Ectodermal cell (in vitro differentiated cells): ENCODE measurements at regions not wholly inside any gene's neighbourhood (a gene's known extent, or its start where the extent isn't known, plus 50 kb on each side); places are given as distances from the start of the nearest gene placed in this dataset.

ENCODE experiments used
- H3K27ac ChIP-seq: 2 replicates; pipeline ENCODE4 v1.7.0; 2013; ENCODE audit warnings: mild to moderate bottlenecking, low read depth, low read length; ENCODE audit not compliant: insufficient read depth, poor library complexity, severe bottlenecking
- H3K27me3 ChIP-seq: 2 replicates; pipeline ENCODE4 v1.7.0; 2013; ENCODE audit warnings: mild to moderate bottlenecking, low read length; ENCODE audit not compliant: insufficient read depth, control insufficient read depth, poor library complexity, severe bottlenecking
- H3K36me3 ChIP-seq: one replicate; pipeline ENCODE4 v1.7.0; 2013; ENCODE audit warnings: low read length; ENCODE audit not compliant: control insufficient read depth, insufficient read depth
- H3K4me1 ChIP-seq: one replicate; pipeline ENCODE4 v1.7.0; 2013; ENCODE audit warnings: low read length; ENCODE audit not compliant: control insufficient read depth, insufficient read depth
- H3K4me3 ChIP-seq: 2 replicates; pipeline ENCODE4 v1.7.0; 2013; ENCODE audit warnings: low read depth, low read length, control low read depth; ENCODE audit not compliant: insufficient read depth
- H3K9me3 ChIP-seq: 2 replicates; pipeline ENCODE4 v1.7.0; 2013; ENCODE audit warnings: mild to moderate bottlenecking, low read length, moderate library complexity; ENCODE audit not compliant: control insufficient read depth
- WGBS, 2 experiments: methylation state at CpG; one replicate each; pipeline ENCODE4 v1.1.7; 2013; ENCODE audit warnings: missing lambda C conversion rate in 2 of 2; 5-methylcytosine and 5-hydroxymethylcytosine counted together

GRCh38 chr10:55497893-55498499 is 697.0 kb upstream of the PCDH15 start:
- no peaks in the 10 kb centered on the region for H3K4me1 ChIP-seq
- H3K9me3 ChIP-seq, result no peaks in the 10 kb centered on the region
- H3K4me3 ChIP-seq, result no peak overlapping the region
- WGBS, 2 experiments, result 96 to 98% methylated on average over 3 to 4 of the region's 4 CpGs
- no peak overlapping the region for H3K27ac ChIP-seq
- no peaks in the 10 kb centered on the region for H3K36me3 ChIP-seq
- no peaks in the 10 kb centered on the region for H3K27me3 ChIP-seq

- Histone ChIP-seq H3K4me1 (no peaks in the 10 kb centered on the region), H3K27ac (no peak overlapping the region), H3K9me3 (no peaks in the 10 kb centered on the region), H3K4me3 (no peak overlapping the region), H3K36me3 (no peaks in the 10 kb centered on the region), H3K27me3 (no peaks in the 10 kb centered on the region)
Measured at GRCh38 chr10:55495555-55495954, 694.5 kb upstream of the PCDH15 start.

GRCh38 chr10:55491712-55492111 is 690.7 kb upstream of the PCDH15 start:
- Histone ChIP-seq H3K4me3 (no peak overlapping the region), H3K4me1 (no peaks in the 10 kb centered on the region), H3K36me3 (no peaks in the 10 kb centered on the region), H3K9me3 (no peaks in the 10 kb centered on the region), H3K27me3 (no peaks in the 10 kb centered on the region), H3K27ac (no peak overlapping the region)
- 100% methylated on average over 1 of the region's 1 CpG for WGBS, 2 experiments

- Histone ChIP-seq H3K27ac (no peak overlapping the region), H3K4me1 (no peaks in the 10 kb centered on the region), H3K27me3 (no peaks in the 10 kb centered on the region), H3K9me3 (peaks cover 2% of the 10 kb centered on the region), H3K4me3 (no peak overlapping the region), H3K36me3 (no peaks in the 10 kb centered on the region)
- 94 to 100% methylated on average over 2 of the region's 4 CpGs for WGBS, 2 experiments
Measured at GRCh38 chr10:55485827-55486226, 684.8 kb upstream of the PCDH15 start.

- Histone ChIP-seq H3K4me3 (no peak overlapping the region), H3K9me3 (no peaks in the 10 kb centered on the region), H3K4me1 (no peaks in the 10 kb centered on the region), H3K27ac (no peak overlapping the region), H3K27me3 (no peaks in the 10 kb centered on the region), H3K36me3 (no peaks in the 10 kb centered on the region)
- WGBS, 2 experiments, result 88% methylated on average over 1 of the region's 1 CpG; no CpG with 5 or more reads in 1 of the 2 experiments
Measured at GRCh38 chr10:55476129-55476528, 675.1 kb upstream of the PCDH15 start.

GRCh38 chr10:55474258-55474657 is 673.2 kb upstream of the PCDH15 start:
- H3K27me3 ChIP-seq, result no peaks in the 10 kb centered on the region
- H3K9me3 ChIP-seq, result no peaks in the 10 kb centered on the region
- no peak overlapping the region for H3K27ac ChIP-seq
- no peak overlapping the region for H3K4me3 ChIP-seq
- no peaks in the 10 kb centered on the region for H3K4me1 ChIP-seq
- no peaks in the 10 kb centered on the region for H3K36me3 ChIP-seq

GRCh38 chr10:55470840-55471239 is 669.8 kb upstream of the PCDH15 start:
- Histone ChIP-seq H3K36me3 (no peaks in the 10 kb centered on the region), H3K9me3 (no peaks in the 10 kb centered on the region), H3K27me3 (no peaks in the 10 kb centered on the region), H3K4me1 (no peaks in the 10 kb centered on the region), H3K4me3 (no peak overlapping the region), H3K27ac (no peak overlapping the region)
- WGBS, 2 experiments, result no CpG with 5 or more reads among the region's 1 CpG

- 89 to 97% methylated on average over 1 of the region's 2 CpGs for WGBS, 2 experiments
- Histone ChIP-seq H3K27me3 (no peaks in the 10 kb centered on the region), H3K27ac (no peak overlapping the region), H3K4me1 (no peaks in the 10 kb centered on the region), H3K9me3 (no peaks in the 10 kb centered on the region), H3K4me3 (no peak overlapping the region), H3K36me3 (no peaks in the 10 kb centered on the region)
Measured at GRCh38 chr10:55466806-55467504, 665.9 kb upstream of the PCDH15 start.

- Histone ChIP-seq H3K4me1 (no peaks in the 10 kb centered on the region), H3K4me3 (no peak overlapping the region), H3K36me3 (no peaks in the 10 kb centered on the region), H3K27ac (no peak overlapping the region), H3K27me3 (no peaks in the 10 kb centered on the region), H3K9me3 (no peaks in the 10 kb centered on the region)
- WGBS, 2 experiments, result 84 to 100% methylated on average over 1 to 4 of the region's 4 CpGs
Measured at GRCh38 chr10:55464083-55464482, 663.1 kb upstream of the PCDH15 start.

GRCh38 chr10:55460008-55460407 is 659.0 kb upstream of the PCDH15 start:
- H3K9me3 ChIP-seq, result no peaks in the 10 kb centered on the region
- H3K4me3 ChIP-seq, result no peak overlapping the region
- 95 to 100% methylated on average over 2 of the region's 3 CpGs for WGBS, 2 experiments
- H3K4me1 ChIP-seq, result no peaks in the 10 kb centered on the region
- no peak overlapping the region for H3K27ac ChIP-seq
- H3K36me3 ChIP-seq, result no peaks in the 10 kb centered on the region
- H3K27me3 ChIP-seq, result no peaks in the 10 kb centered on the region
